Keratinocyte (primary cell): ENCODE measurements at regions not wholly inside any gene's neighbourhood (a gene's known extent, or its start where the extent isn't known, plus 50 kb on each side); places are given as distances from the start of the nearest gene placed in this dataset.

ENCODE experiments used
- DNase-seq: peaks from one replicate; pipeline ENCODE4 v3.0.0-alpha.2; 2011; ENCODE audit warnings: low read depth, missing footprints, low spot score
- FAIRE-seq: peaks from 2 replicates; lab custom pipeline; 2011; peaks lifted over from hg19 to GRCh38; lab: Jason Lieb, UNC
- H2AFZ ChIP-seq: 2 replicates; pipeline ENCODE4 v1.6.0; 2012; ENCODE audit warnings: low read length, control low read depth, inconsistent platforms; ENCODE audit not compliant: control insufficient read depth
- H3K27ac ChIP-seq: 2 replicates; pipeline ENCODE4 v1.5.1; 2011; ENCODE audit warnings: low read length; ENCODE audit not compliant: control insufficient read depth, insufficient read depth
- H3K27me3 ChIP-seq: 3 replicates; pipeline ENCODE4 v1.6.0; 2011; ENCODE audit warnings: low read length; ENCODE audit not compliant: control insufficient read depth, insufficient read depth; ENCODE audit errors: extremely low read depth
- H3K36me3 ChIP-seq, 2 experiments: 2 replicates in 1 of 2; 3 replicates in 1 of 2; pipeline ENCODE4 v1.5.1; 2011; ENCODE audit warnings: low read length in 2 of 2, mild to moderate bottlenecking in 1 of 2; ENCODE audit not compliant: control insufficient read depth in 2 of 2, insufficient read depth in 2 of 2; ENCODE audit errors: extremely low read depth in 1 of 2
- H3K4me1 ChIP-seq: 3 replicates; pipeline ENCODE4 v1.5.1; 2011; ENCODE audit warnings: low read length; ENCODE audit not compliant: control insufficient read depth, insufficient read depth; ENCODE audit errors: extremely low read depth
- H3K4me2 ChIP-seq: 3 replicates; pipeline ENCODE4 v1.6.0; 2011; ENCODE audit warnings: low read depth, low read length; ENCODE audit not compliant: control insufficient read depth, insufficient read depth; ENCODE audit errors: extremely low read depth
- H3K4me3 ChIP-seq, 3 experiments: fragments of 200-600 bp in 1 of 3; sonication (generic) in 1 of 3; 2 replicates in 2 of 3; 3 replicates in 1 of 3; pipeline ENCODE4 v1.5.1; 2011 to 2016; ENCODE audit warnings: low read length in 3 of 3, mild to moderate bottlenecking in 3 of 3, control low read depth in 2 of 3, inconsistent platforms in 1 of 3, low read depth in 1 of 3, mixed read lengths in 1 of 3, mixed run types in 1 of 3, moderate library complexity in 1 of 3; ENCODE audit not compliant: control insufficient read depth in 2 of 3, insufficient read depth in 2 of 3; ENCODE audit errors: extremely low read depth in 1 of 3
- H3K79me2 ChIP-seq: 2 replicates; pipeline ENCODE4 v1.6.0; 2012; ENCODE audit warnings: low read length; ENCODE audit not compliant: control insufficient read depth, insufficient read depth
- H3K9ac ChIP-seq: 3 replicates; pipeline ENCODE4 v1.6.0; 2011; ENCODE audit warnings: low read length; ENCODE audit not compliant: control insufficient read depth, insufficient read depth; ENCODE audit errors: extremely low read depth
- H3K9me1 ChIP-seq: 3 replicates; pipeline ENCODE4 v1.6.0; 2011; ENCODE audit warnings: low read length; ENCODE audit not compliant: control insufficient read depth, insufficient read depth; ENCODE audit errors: extremely low read depth
- H3K9me3 ChIP-seq: 2 replicates; pipeline ENCODE4 v1.5.1; 2012; ENCODE audit warnings: low read depth, low read length; ENCODE audit not compliant: control insufficient read depth
- H4K20me1 ChIP-seq: 3 replicates; pipeline ENCODE4 v1.6.0; 2011; ENCODE audit warnings: low read length; ENCODE audit not compliant: control insufficient read depth, insufficient read depth; ENCODE audit errors: extremely low read depth
- EZH2 ChIP-seq: IDR thresholded peaks from one replicate; pipeline ENCODE4 v1.6.1; 2012; ENCODE audit warnings: inconsistent platforms, mild to moderate bottlenecking, low read length, moderate library complexity
- dilution Hi-C: fragments of 300-500 bp; cut with MboI; formaldehyde crosslinking; loops from one replicate; pipeline ENCODE4 v1.7.0; 2020; ENCODE audit warnings: low sequenced_read_pairs; ENCODE audit not compliant: extremely low pct_ligation_motif_present
- TF ChIP-seq, protein P1 (sequence below), 3 experiments: IDR thresholded peaks in 1 of 3; conservative IDR thresholded peaks in 1 of 3; optimal IDR thresholded peaks in 1 of 3; 2 replicates in 2 of 3; 3 replicates in 1 of 3; pipeline versions ENCODE3 to v1.5.1; 2011; ENCODE audit warnings: low read length in 3 of 3, mild to moderate bottlenecking in 3 of 3, moderate library complexity in 2 of 3, control low read depth in 1 of 3, inconsistent platforms in 1 of 3; ENCODE audit not compliant: insufficient read depth in 2 of 3; ENCODE audit errors: extremely low read depth in 1 of 3

DNA sequence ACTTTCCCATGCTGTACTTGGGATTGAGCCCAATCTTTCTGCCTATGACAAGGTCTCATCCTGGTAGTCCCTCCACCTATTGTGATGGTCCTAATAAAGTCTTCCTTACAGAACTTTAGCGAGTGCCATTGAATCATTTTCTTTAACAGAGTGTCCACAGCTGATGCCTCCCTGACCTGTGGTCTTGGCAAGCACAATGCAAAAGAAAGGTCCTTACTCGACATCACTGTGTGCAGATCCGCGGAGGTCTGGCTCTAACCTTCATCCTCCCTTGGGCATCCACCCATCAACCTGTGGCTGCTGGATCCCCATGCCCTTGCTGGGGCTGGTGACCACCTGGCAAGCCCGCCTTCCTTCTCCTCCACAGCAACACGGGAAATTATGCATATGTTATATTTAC, 1203.9 kb downstream of the TBC1D22A start:
- H3K9ac ChIP-seq: no peak overlapping the region
- no peaks in the 10 kb centered on the region for H3K36me3 ChIP-seq
- DNase-seq: no peak
- no peaks in the 10 kb centered on the region for H3K4me1 ChIP-seq
- H4K20me1 ChIP-seq: no peaks in the 10 kb centered on the region
- no peak for TF ChIP-seq EZH2
- no peak for FAIRE-seq
- dilution Hi-C loops: no loop called here
- H2AFZ ChIP-seq: no peak overlapping the region
- no peaks in the 10 kb centered on the region for H3K27me3 ChIP-seq
- no peaks in the 10 kb centered on the region for H3K79me2 ChIP-seq
- no peak overlapping the region for H3K4me2 ChIP-seq
- H3K9me3 ChIP-seq: peaks cover 8% of the 10 kb centered on the region
- no peaks in the 10 kb centered on the region for H3K9me1 ChIP-seq
- no peak overlapping the region for H3K27ac ChIP-seq
- no peak overlapping the region for H3K4me3 ChIP-seq

DNA sequence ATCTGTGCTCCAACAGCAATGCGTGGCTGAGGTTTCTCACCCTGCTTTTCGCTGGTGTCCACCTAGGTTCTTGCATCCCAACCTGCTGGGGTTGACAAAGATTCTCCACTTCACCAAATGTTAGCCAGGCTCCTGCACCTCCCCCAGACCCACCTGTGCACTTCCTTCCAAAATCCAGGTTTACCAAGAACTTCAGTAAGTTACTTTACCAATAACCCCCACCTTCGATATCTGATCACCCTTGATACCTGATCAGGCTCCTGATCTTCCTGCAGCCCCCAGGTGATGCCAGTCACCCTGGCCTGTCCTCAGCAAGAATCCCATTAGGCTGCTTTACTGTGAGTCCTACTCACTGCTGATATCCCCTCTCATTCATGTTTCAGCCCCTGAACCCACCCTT, 1203.4 kb downstream of the TBC1D22A start:
- TF ChIP-seq, protein P1, sequence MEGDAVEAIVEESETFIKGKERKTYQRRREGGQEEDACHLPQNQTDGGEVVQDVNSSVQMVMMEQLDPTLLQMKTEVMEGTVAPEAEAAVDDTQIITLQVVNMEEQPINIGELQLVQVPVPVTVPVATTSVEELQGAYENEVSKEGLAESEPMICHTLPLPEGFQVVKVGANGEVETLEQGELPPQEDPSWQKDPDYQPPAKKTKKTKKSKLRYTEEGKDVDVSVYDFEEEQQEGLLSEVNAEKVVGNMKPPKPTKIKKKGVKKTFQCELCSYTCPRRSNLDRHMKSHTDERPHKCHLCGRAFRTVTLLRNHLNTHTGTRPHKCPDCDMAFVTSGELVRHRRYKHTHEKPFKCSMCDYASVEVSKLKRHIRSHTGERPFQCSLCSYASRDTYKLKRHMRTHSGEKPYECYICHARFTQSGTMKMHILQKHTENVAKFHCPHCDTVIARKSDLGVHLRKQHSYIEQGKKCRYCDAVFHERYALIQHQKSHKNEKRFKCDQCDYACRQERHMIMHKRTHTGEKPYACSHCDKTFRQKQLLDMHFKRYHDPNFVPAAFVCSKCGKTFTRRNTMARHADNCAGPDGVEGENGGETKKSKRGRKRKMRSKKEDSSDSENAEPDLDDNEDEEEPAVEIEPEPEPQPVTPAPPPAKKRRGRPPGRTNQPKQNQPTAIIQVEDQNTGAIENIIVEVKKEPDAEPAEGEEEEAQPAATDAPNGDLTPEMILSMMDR (optimal IDR thresholded peaks at IDR 0.05 in 1 of 3, IDR thresholded peaks at IDR 0.05 in 1 of 3, conservative IDR thresholded peaks at IDR 0.05 in 1 of 3; ENCODE audit: extremely low read depth in 1 of 3, insufficient read depth in 2 of 3, low read length in 3 of 3): no peak
- no peak for TF ChIP-seq EZH2
- dilution Hi-C loops: no loop called here

DNA sequence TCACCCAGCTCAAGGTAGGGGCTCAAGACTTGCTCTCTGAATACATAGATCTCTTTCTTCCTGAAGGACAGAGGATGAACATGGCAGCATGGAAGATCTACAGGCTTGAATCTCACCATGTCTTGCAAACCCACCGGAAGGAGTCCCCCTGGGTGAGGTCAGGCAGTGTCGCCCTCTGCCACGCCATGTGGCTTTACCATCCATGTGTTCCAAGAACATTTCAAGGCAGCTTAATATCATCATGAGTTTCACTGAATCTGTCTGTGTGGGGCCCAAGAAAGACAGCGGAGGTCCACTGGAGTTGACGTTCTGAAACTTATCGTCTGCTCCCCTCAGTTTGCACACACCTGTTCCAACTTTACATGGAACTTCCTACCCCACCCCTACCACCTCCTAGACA, 1202.6 kb downstream of the TBC1D22A start:
- no peaks in the 10 kb centered on the region for H3K27me3 ChIP-seq
- no peak overlapping the region for H2AFZ ChIP-seq
- no peak overlapping the region for H3K27ac ChIP-seq
- H3K36me3 ChIP-seq: no peaks in the 10 kb centered on the region
- dilution Hi-C loops: no loop called here
- H3K4me1 ChIP-seq: no peaks in the 10 kb centered on the region
- H4K20me1 ChIP-seq: no peaks in the 10 kb centered on the region
- peaks cover 8% of the 10 kb centered on the region for H3K9me3 ChIP-seq
- H3K9me1 ChIP-seq: no peaks in the 10 kb centered on the region
- no peak for TF ChIP-seq EZH2
- TF ChIP-seq, protein P1 (optimal IDR thresholded peaks at IDR 0.05 in 1 of 3, IDR thresholded peaks at IDR 0.05 in 1 of 3, conservative IDR thresholded peaks at IDR 0.05 in 1 of 3; ENCODE audit: extremely low read depth in 1 of 3, insufficient read depth in 2 of 3, low read length in 3 of 3): no peak
- no peak for DNase-seq
- H3K9ac ChIP-seq: no peak overlapping the region
- H3K4me2 ChIP-seq: no peak overlapping the region
- no peaks in the 10 kb centered on the region for H3K79me2 ChIP-seq
- no peak for FAIRE-seq
- no peak overlapping the region for H3K4me3 ChIP-seq

More for the DNA sequence above, 1203.4 kb downstream of the TBC1D22A start:
- FAIRE-seq: no peak
- Histone ChIP-seq H4K20me1 (no peaks in the 10 kb centered on the region), H3K27me3 (no peaks in the 10 kb centered on the region), H3K79me2 (no peaks in the 10 kb centered on the region), H3K4me3 (no peak overlapping the region), H3K27ac (no peak overlapping the region), H3K9me1 (no peaks in the 10 kb centered on the region), H3K36me3 (no peaks in the 10 kb centered on the region), H3K9me3 (peaks cover 8% of the 10 kb centered on the region), H3K4me1 (no peaks in the 10 kb centered on the region), H2AFZ (no peak overlapping the region), H3K9ac (no peak overlapping the region), H3K4me2 (no peak overlapping the region)
- DNase-seq: no peak
